Ovary (tissue), 7 donors: ENCODE measurements at regions not wholly inside any gene's neighbourhood (a gene's known extent, or its start where the extent isn't known, plus 50 kb on each side); places are given as distances from the start of the nearest gene placed in this dataset.
"Not testable (repeated sequence)": the region's sequence is repeated elsewhere in the genome, so short reads cannot be mapped to it uniquely, and the experiment has no call there.

Source experiments
- DNase-seq, 5 donors: peaks; one replicate each; pipeline ENCODE4 v3.0.0-alpha.2; 2019 to 2020
- H3K27ac ChIP-seq, 2 donors: fragments of 200-600 bp; one replicate each; pipeline versions ENCODE4 v1.5.1 to v1.8.0; 2019 to 2022
- H3K27me3 ChIP-seq: fragments of 200-600 bp; one replicate; pipeline ENCODE4 v1.8.0; 2022
- H3K36me3 ChIP-seq: fragments of 200-600 bp; sonication (generic); one replicate; pipeline ENCODE4 v1.5.1; 2019
- H3K4me1 ChIP-seq: one replicate; pipeline ENCODE4 v1.8.1; 2013; ENCODE audit warnings: mild to moderate bottlenecking, moderate library complexity; ENCODE audit not compliant: insufficient read depth
- H3K4me3 ChIP-seq: fragments of 200-600 bp; sonication (generic); one replicate; pipeline ENCODE4 v1.5.1; 2017
- H3K9me3 ChIP-seq, 2 donors: fragments of 200-600 bp in 1 of 2; sonication (generic) in 1 of 2; one replicate each; pipeline versions ENCODE4 v1.5.1 to v1.8.1; 2013 to 2019; ENCODE audit warnings: mild to moderate bottlenecking in 1 of 2, moderate library complexity in 1 of 2
- EP300 ChIP-seq: sonication (generic); formaldehyde crosslinking; IDR thresholded peaks from one replicate; pipeline ENCODE4 v1.6.1; 2017; ENCODE audit warnings: antibody characterized with exemption
- POLR2A ChIP-seq: fragments of 450-650 bp; IDR thresholded peaks from one replicate; pipeline ENCODE4 v1.6.1; 2017; ENCODE audit warnings: antibody characterized with exemption, mild to moderate bottlenecking, moderate library complexity
- WGBS, 3 donors: extraction: QIAGEN DNeasy Blood & Tissue Kit in 1 of 3; methylation state at CpG; one replicate each; pipeline versions ENCODE4 v1.1.5 to v1.1.7; 2013 to 2017; 5-methylcytosine and 5-hydroxymethylcytosine counted together
- intact Hi-C, 4 donors: fragments of 100-400 bp; cut with DNase I; formaldehyde crosslinking; loops; one replicate each; pipeline versions ENCODE4 v1.11.0 to v1.15.1; 2022 to 2023
- TF ChIP-seq, protein P1 (sequence below), 3 donors: fragments of 450-650 bp in 2 of 3; fragments of 200-600 bp in 1 of 3; IDR thresholded peaks; one replicate each; pipeline versions ENCODE4 v1.5.1 to v1.8.0; 2016 to 2022; ENCODE audit warnings: antibody characterized with exemption in 3 of 3, mild to moderate bottlenecking in 1 of 3
- donor health status: DM: no; HTN: no; CAD: no; lungs with moderate emphysema.
- donor health status: DM: no; HTN: no; CAD: no.
- donor health status: Bipolar disorder and iron deficiency.
- donor health status: DM: no; HTN: no; CAD: no.
- donor health status: DM: yes; HTN: yes; CAD: no.

DNA sequence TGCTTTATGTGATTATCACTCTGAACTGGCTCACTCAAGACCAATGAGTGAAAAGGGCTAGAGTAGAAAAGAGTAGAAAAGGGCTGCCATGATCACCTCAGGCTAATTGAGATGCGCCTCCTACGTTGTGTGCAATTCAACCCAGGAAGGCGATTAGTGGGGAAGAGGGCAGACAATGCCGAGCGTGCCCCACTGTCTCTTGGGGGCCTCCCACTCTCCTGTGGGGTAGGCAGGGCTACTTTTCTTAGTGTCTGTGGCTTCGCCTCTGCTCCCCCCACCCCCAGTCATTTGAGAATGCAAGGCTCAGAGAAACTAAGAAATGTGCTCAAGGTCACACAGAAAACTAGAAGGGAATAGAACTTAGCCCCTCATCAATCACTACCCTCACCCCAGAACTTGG lies 57.7 kb upstream of the RASD2 start:
- 70 to 85% (median 85%) methylated on average over 6 of the region's 6 CpGs for WGBS, 3 donors
- no peaks in the 10 kb centered on the region for H3K27me3 ChIP-seq
- H3K36me3 ChIP-seq: no peaks in the 10 kb centered on the region
- no peak overlapping the region for H3K4me3 ChIP-seq
- H3K9me3 ChIP-seq: no peaks in the 10 kb centered on the region
- H3K4me1 ChIP-seq: peaks cover 8% of the 10 kb centered on the region
- TF ChIP-seq, protein P1, sequence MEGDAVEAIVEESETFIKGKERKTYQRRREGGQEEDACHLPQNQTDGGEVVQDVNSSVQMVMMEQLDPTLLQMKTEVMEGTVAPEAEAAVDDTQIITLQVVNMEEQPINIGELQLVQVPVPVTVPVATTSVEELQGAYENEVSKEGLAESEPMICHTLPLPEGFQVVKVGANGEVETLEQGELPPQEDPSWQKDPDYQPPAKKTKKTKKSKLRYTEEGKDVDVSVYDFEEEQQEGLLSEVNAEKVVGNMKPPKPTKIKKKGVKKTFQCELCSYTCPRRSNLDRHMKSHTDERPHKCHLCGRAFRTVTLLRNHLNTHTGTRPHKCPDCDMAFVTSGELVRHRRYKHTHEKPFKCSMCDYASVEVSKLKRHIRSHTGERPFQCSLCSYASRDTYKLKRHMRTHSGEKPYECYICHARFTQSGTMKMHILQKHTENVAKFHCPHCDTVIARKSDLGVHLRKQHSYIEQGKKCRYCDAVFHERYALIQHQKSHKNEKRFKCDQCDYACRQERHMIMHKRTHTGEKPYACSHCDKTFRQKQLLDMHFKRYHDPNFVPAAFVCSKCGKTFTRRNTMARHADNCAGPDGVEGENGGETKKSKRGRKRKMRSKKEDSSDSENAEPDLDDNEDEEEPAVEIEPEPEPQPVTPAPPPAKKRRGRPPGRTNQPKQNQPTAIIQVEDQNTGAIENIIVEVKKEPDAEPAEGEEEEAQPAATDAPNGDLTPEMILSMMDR (IDR thresholded peaks at IDR 0.05): no peak
- TF ChIP-seq EP300: no peak
- no peak for TF ChIP-seq POLR2A
- DNase-seq: no peak
- no peak overlapping the region for H3K27ac ChIP-seq
- intact Hi-C loops: no loop called here

DNA sequence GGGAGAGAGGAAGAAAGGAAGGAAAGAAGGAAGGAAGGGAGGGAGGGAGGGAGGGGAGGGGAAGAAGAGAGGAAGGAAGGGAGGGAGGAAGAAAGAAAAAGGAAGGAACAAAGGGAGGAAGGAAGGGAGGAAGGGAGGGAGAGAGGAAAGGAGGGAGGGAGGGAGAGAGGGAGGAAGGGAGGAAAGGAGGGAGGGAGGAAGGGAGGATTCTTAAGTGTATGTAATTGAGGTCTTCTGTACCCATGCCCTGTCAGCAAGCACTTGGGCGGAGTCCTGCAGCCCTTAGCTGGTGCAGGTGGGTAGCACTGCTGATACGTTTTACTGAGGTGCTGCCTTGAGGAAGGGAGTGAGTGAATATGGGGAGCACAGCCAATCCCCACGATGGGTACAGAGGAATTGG lies 56.9 kb upstream of the RASD2 start:
- intact Hi-C loops: no loop called here
- H3K27me3 ChIP-seq: no peaks in the 10 kb centered on the region
- H3K36me3 ChIP-seq: no peaks in the 10 kb centered on the region
- no peaks in the 10 kb centered on the region for H3K9me3 ChIP-seq
- WGBS, 3 donors: 58 to 73% (median 61%) methylated on average over 3 of the region's 3 CpGs
- H3K27ac ChIP-seq: no peak overlapping the region
- no peak overlapping the region for H3K4me3 ChIP-seq
- no peak for DNase-seq
- TF ChIP-seq, protein P1 (IDR thresholded peaks at IDR 0.05): no peak
- TF ChIP-seq EP300 (no peak), POLR2A (no peak)
- peaks cover 1% of the 10 kb centered on the region for H3K4me1 ChIP-seq

DNA sequence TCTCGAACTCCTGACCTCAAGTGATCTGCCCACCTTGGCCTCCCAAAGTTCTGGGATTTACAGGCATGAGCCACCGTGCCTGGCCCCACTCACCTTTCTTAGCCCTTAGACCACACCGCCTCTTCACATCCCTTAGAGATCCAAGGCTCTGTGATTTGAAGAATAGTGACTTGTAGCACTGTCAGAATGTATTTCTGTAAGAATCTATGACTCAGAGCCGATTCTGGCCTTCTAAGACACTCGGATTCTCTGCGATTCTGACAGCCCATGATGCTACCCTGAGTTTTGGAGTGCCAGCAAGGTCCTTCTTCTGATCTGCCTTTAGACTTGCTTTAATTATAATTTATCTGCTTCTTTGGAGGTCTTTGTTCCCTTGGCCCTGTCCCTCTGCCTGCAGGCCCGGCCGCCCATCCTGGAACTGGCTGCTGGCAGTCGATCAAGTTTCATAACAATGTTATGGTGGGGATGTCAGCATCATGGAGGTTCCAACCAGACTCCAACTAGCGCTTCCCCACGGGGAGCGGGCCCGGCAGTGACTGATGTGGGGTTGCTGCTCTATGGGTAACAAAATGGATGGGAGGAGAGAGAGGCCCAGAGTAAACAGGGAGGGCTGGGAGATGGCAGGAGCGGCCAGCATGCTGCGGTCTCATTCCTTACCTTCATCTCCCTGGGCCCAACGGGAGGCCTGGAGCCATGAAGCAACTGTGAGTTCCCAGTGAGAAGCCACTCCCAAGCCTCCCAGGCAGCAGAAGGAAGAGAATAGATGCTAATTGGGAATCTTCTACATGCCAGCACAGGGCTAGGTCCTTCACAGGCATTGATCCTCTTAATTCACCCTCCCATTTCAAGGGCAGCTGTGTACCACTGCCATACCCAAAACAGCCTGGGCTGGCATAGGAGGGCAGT lies 55.7 kb upstream of the RASD2 start:
- intact Hi-C loops: no loop called here
- no peak for TF ChIP-seq POLR2A
- TF ChIP-seq EP300: no peak
- TF ChIP-seq, protein P1 (IDR thresholded peaks at IDR 0.05): no peak
- no peak overlapping the region for H3K4me3 ChIP-seq
- peaks cover 1% of the 10 kb centered on the region for H3K4me1 ChIP-seq
- no peak for DNase-seq
- no peaks in the 10 kb centered on the region for H3K36me3 ChIP-seq
- H3K27ac ChIP-seq: no peak overlapping the region
- H3K27me3 ChIP-seq: no peaks in the 10 kb centered on the region
- no peaks in the 10 kb centered on the region for H3K9me3 ChIP-seq
- WGBS, 3 donors: 84 to 88% (median 87%) methylated on average over 16 of the region's 16 CpGs

DNA sequence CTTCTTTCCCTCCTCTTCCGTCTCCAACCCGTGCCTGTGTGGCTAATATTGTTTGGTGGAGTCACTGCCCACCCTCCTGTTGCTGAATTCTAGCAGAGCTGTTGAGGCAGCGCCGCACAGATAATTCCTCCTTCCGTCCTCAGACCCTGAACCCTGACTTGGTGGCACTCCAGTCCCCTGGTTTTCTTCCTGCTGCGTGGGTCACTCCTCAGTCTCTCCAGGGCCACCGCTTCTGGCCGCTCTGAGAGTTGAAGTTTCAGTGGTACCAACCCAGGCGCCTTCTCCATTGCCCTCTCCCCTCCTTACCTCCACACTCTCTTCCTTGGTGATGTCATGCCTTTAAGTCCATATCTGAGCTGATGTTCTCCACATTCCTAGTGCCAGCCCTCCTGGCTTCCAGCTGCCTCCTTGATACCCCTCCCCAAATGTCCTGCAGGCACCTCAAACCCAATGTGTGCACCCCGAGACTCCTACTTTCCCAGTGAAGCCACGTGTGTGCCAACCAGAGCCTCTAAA lies 54.5 kb upstream of the RASD2 start:
- Histone ChIP-seq H3K4me3 (no peak overlapping the region), H3K9me3 (no peaks in the 10 kb centered on the region), H3K27ac (no peak overlapping the region), H3K4me1 (no peaks in the 10 kb centered on the region), H3K36me3 (no peaks in the 10 kb centered on the region), H3K27me3 (no peaks in the 10 kb centered on the region)
- TF ChIP-seq POLR2A (no peak), EP300 (no peak)
- TF ChIP-seq, protein P1 (IDR thresholded peaks at IDR 0.05): no peak
- no peak for DNase-seq
- 86 to 94% (median 91%) methylated on average over 11 of the region's 11 CpGs for WGBS, 3 donors
- intact Hi-C loops: no loop called here

DNA sequence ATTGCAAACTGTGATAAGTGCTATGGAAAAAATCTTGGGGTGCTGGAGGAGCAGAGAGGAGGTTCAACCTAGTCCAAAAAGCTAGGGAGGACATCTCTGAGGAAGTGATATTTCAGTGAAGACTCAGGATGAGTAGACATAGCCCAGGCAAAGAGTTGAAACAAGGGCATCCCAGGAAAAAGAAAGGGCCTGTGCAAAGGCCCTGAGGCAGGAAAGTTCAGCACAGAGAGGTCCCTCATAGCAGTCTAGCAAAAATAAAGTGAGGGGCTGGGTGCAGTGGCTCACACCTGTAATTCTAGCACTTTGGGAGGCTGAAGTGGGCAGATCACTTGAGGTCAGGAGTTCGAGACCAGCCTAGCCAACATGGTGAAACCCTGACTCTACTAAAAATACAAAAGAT lies 53.0 kb upstream of the RASD2 start:
- intact Hi-C loops, H3K4me3 ChIP-seq, H3K27ac ChIP-seq, H3K4me1 ChIP-seq, DNase-seq, H3K27me3 ChIP-seq, H3K36me3 ChIP-seq, H3K9me3 ChIP-seq: not testable (repeated sequence)
- 83 to 96% (median 94%) methylated on average over 1 of the region's 1 CpG for WGBS, 3 donors
